ENCODE measurements at regions not wholly inside any gene's neighbourhood (a gene's known extent, or its start where the extent isn't known, plus 50 kb on each side); places are given as distances from the start of the nearest gene placed in this dataset.

GRCh38 chr3:194937882-194938321, 252.2 kb downstream of the FAM43A start:
- peaks cover 0 to 13% (median 2%) of the 10 kb centered on the region in 5 donors for H3K27me3 ChIP-seq (ENCODE audit: control insufficient read depth in 5 of 5, insufficient read depth in 4 of 5, low read length in 5 of 5)
- no peak overlapping the region for H3K27ac ChIP-seq (ENCODE audit: low read depth, low read length)
- H3K9ac ChIP-seq (ENCODE audit: low read length in 5 of 5) = no peak overlapping the region
- H3K4me3 ChIP-seq (ENCODE audit: low read depth in 1 of 5, low read length in 5 of 5) = no peak overlapping the region
- H3K4me1 ChIP-seq (ENCODE audit: control insufficient read depth in 5 of 5, insufficient read depth in 5 of 5, low read length in 5 of 5) = peaks cover 4 to 43% (median 15%) of the 10 kb centered on the region in 5 donors
- H3K9me3 ChIP-seq (ENCODE audit: control insufficient read depth in 5 of 5, low read length in 5 of 5) = no peaks in the 10 kb centered on the region
- H3K36me3 ChIP-seq (ENCODE audit: control insufficient read depth in 5 of 5, insufficient read depth in 5 of 5, low read length in 5 of 5) = no peaks in the 10 kb centered on the region

GRCh38 chr3:194938845-194939531, 253.3 kb downstream of the FAM43A start:
- H3K27ac ChIP-seq (ENCODE audit: low read depth, low read length) = no peak overlapping the region
- H3K36me3 ChIP-seq (ENCODE audit: control insufficient read depth in 5 of 5, insufficient read depth in 5 of 5, low read length in 5 of 5) = peaks cover 0 to 4% (median 0%) of the 10 kb centered on the region in 5 donors
- no peak overlapping the region for H3K9ac ChIP-seq (ENCODE audit: low read length in 5 of 5)
- H3K9me3 ChIP-seq (ENCODE audit: control insufficient read depth in 5 of 5, low read length in 5 of 5) = peaks cover 0 to 5% (median 0%) of the 10 kb centered on the region in 5 donors
- no peak overlapping the region for H3K4me3 ChIP-seq (ENCODE audit: low read depth in 1 of 5, low read length in 5 of 5)
- H3K27me3 ChIP-seq (ENCODE audit: control insufficient read depth in 5 of 5, insufficient read depth in 4 of 5, low read length in 5 of 5) = peaks cover 0 to 17% (median 2%) of the 10 kb centered on the region in 5 donors
- peaks cover 10 to 42% (median 15%) of the 10 kb centered on the region in 5 donors for H3K4me1 ChIP-seq (ENCODE audit: control insufficient read depth in 5 of 5, insufficient read depth in 5 of 5, low read length in 5 of 5)

GRCh38 chr3:194939532-194939909, 253.8 kb downstream of the FAM43A start:
- H3K36me3 ChIP-seq (ENCODE audit: control insufficient read depth in 5 of 5, insufficient read depth in 5 of 5, low read length in 5 of 5) = peaks cover 0 to 4% (median 0%) of the 10 kb centered on the region in 5 donors
- no peak overlapping the region for H3K27ac ChIP-seq (ENCODE audit: low read depth, low read length)
- H3K9me3 ChIP-seq (ENCODE audit: control insufficient read depth in 5 of 5, low read length in 5 of 5) = peaks cover 0 to 5% (median 0%) of the 10 kb centered on the region in 5 donors
- H3K4me1 ChIP-seq (ENCODE audit: control insufficient read depth in 5 of 5, insufficient read depth in 5 of 5, low read length in 5 of 5) = peaks cover 10 to 42% (median 15%) of the 10 kb centered on the region in 5 donors
- no peak overlapping the region for H3K9ac ChIP-seq (ENCODE audit: low read length in 5 of 5)
- no peak overlapping the region for H3K4me3 ChIP-seq (ENCODE audit: low read depth in 1 of 5, low read length in 5 of 5)
- H3K27me3 ChIP-seq (ENCODE audit: control insufficient read depth in 5 of 5, insufficient read depth in 4 of 5, low read length in 5 of 5) = peaks cover 0 to 17% (median 2%) of the 10 kb centered on the region in 5 donors

GRCh38 chr3:194939949-194940770, 254.5 kb downstream of the FAM43A start:
- peaks cover 10 to 42% (median 15%) of the 10 kb centered on the region in 5 donors for H3K4me1 ChIP-seq (ENCODE audit: control insufficient read depth in 5 of 5, insufficient read depth in 5 of 5, low read length in 5 of 5)
- H3K27me3 ChIP-seq (ENCODE audit: control insufficient read depth in 5 of 5, insufficient read depth in 4 of 5, low read length in 5 of 5) = peaks cover 0 to 17% (median 2%) of the 10 kb centered on the region in 5 donors
- peaks cover 0 to 4% (median 0%) of the 10 kb centered on the region in 5 donors for H3K36me3 ChIP-seq (ENCODE audit: control insufficient read depth in 5 of 5, insufficient read depth in 5 of 5, low read length in 5 of 5)
- H3K4me3 ChIP-seq (ENCODE audit: low read depth in 1 of 5, low read length in 5 of 5) = no peak overlapping the region
- H3K9ac ChIP-seq (ENCODE audit: low read length in 5 of 5) = no peak overlapping the region
- no peak overlapping the region for H3K27ac ChIP-seq (ENCODE audit: low read depth, low read length)
- H3K9me3 ChIP-seq (ENCODE audit: control insufficient read depth in 5 of 5, low read length in 5 of 5) = peaks cover 0 to 5% (median 0%) of the 10 kb centered on the region in 5 donors

- Histone ChIP-seq H3K4me3 (ENCODE audit: low read depth in 1 of 5, low read length in 5 of 5) (no peak overlapping the region), H3K9me3 (ENCODE audit: control insufficient read depth in 5 of 5, low read length in 5 of 5) (peaks cover 0 to 5% (median 0%) of the 10 kb centered on the region in 5 donors), H3K9ac (ENCODE audit: low read length in 5 of 5) (no peak overlapping the region), H3K27ac (ENCODE audit: low read depth, low read length) (no peak overlapping the region), H3K36me3 (ENCODE audit: control insufficient read depth in 5 of 5, insufficient read depth in 5 of 5, low read length in 5 of 5) (peaks cover 0 to 4% (median 0%) of the 10 kb centered on the region in 5 donors), H3K4me1 (ENCODE audit: control insufficient read depth in 5 of 5, insufficient read depth in 5 of 5, low read length in 5 of 5) (peaks cover 10 to 42% (median 15%) of the 10 kb centered on the region in 5 donors), H3K27me3 (ENCODE audit: control insufficient read depth in 5 of 5, insufficient read depth in 4 of 5, low read length in 5 of 5) (peaks cover 0 to 16% (median 2%) of the 10 kb centered on the region in 5 donors)
Observed at GRCh38 chr3:194941360-194941955, 255.8 kb downstream of the FAM43A start.

GRCh38 chr3:194941956-194942511, 256.4 kb downstream of the FAM43A start:
- Histone ChIP-seq H3K27me3 (ENCODE audit: control insufficient read depth in 5 of 5, insufficient read depth in 4 of 5, low read length in 5 of 5) (peaks cover 0 to 15% (median 2%) of the 10 kb centered on the region in 5 donors), H3K36me3 (ENCODE audit: control insufficient read depth in 5 of 5, insufficient read depth in 5 of 5, low read length in 5 of 5) (peaks cover 0 to 4% (median 0%) of the 10 kb centered on the region in 5 donors), H3K4me3 (ENCODE audit: low read depth in 1 of 5, low read length in 5 of 5) (no peak overlapping the region), H3K27ac (ENCODE audit: low read depth, low read length) (no peak overlapping the region), H3K9me3 (ENCODE audit: control insufficient read depth in 5 of 5, low read length in 5 of 5) (peaks cover 0 to 5% (median 0%) of the 10 kb centered on the region in 5 donors), H3K4me1 (ENCODE audit: control insufficient read depth in 5 of 5, insufficient read depth in 5 of 5, low read length in 5 of 5) (peaks cover 10 to 42% (median 15%) of the 10 kb centered on the region in 5 donors), H3K9ac (ENCODE audit: low read length in 5 of 5) (no peak overlapping the region)

- Histone ChIP-seq H3K27me3 (ENCODE audit: control insufficient read depth in 5 of 5, insufficient read depth in 4 of 5, low read length in 5 of 5) (peaks cover 0 to 15% (median 2%) of the 10 kb centered on the region in 5 donors), H3K27ac (ENCODE audit: low read depth, low read length) (no peak overlapping the region), H3K36me3 (ENCODE audit: control insufficient read depth in 5 of 5, insufficient read depth in 5 of 5, low read length in 5 of 5) (peaks cover 0 to 4% (median 0%) of the 10 kb centered on the region in 5 donors)
Observed at GRCh38 chr3:194944526-194944925, 258.8 kb downstream of the FAM43A start.

GRCh38 chr3:194945508-194945907, 259.8 kb downstream of the FAM43A start:
- H3K27me3 ChIP-seq (ENCODE audit: control insufficient read depth in 5 of 5, insufficient read depth in 4 of 5, low read length in 5 of 5) = peaks cover 0 to 15% (median 2%) of the 10 kb centered on the region in 5 donors
- H3K4me3 ChIP-seq (ENCODE audit: low read depth in 1 of 5, low read length in 5 of 5) = no peak overlapping the region
- peaks cover 0 to 4% (median 0%) of the 10 kb centered on the region in 5 donors for H3K36me3 ChIP-seq (ENCODE audit: control insufficient read depth in 5 of 5, insufficient read depth in 5 of 5, low read length in 5 of 5)
- H3K9me3 ChIP-seq (ENCODE audit: control insufficient read depth in 5 of 5, low read length in 5 of 5) = peaks cover 5 to 12% (median 10%) of the 10 kb centered on the region in 5 donors
- peaks cover 0 to 20% (median 8%) of the 10 kb centered on the region in 5 donors for H3K4me1 ChIP-seq (ENCODE audit: control insufficient read depth in 5 of 5, insufficient read depth in 5 of 5, low read length in 5 of 5)
- H3K27ac ChIP-seq (ENCODE audit: low read depth, low read length) = no peak overlapping the region
- no peak overlapping the region for H3K9ac ChIP-seq (ENCODE audit: low read length in 5 of 5)

More at GRCh38 chr3:194944526-194944925, 258.8 kb downstream of the FAM43A start:
- no peak overlapping the region for H3K4me3 ChIP-seq (ENCODE audit: low read depth in 1 of 5, low read length in 5 of 5)
- H3K4me1 ChIP-seq (ENCODE audit: control insufficient read depth in 5 of 5, insufficient read depth in 5 of 5, low read length in 5 of 5) = peaks cover 5 to 30% (median 8%) of the 10 kb centered on the region in 5 donors
- no peak overlapping the region for H3K9ac ChIP-seq (ENCODE audit: low read length in 5 of 5)
- H3K9me3 ChIP-seq (ENCODE audit: control insufficient read depth in 5 of 5, low read length in 5 of 5) = peaks cover 5 to 12% (median 9%) of the 10 kb centered on the region in 5 donors

- no peak overlapping the region for H3K4me3 ChIP-seq (ENCODE audit: low read depth in 1 of 5, low read length in 5 of 5)
- H3K27ac ChIP-seq (ENCODE audit: low read depth, low read length) = no peak overlapping the region
- H3K9ac ChIP-seq (ENCODE audit: low read length in 5 of 5) = no peak overlapping the region
- peaks cover 5 to 12% (median 10%) of the 10 kb centered on the region in 5 donors for H3K9me3 ChIP-seq (ENCODE audit: control insufficient read depth in 5 of 5, low read length in 5 of 5)
- peaks cover 0 to 15% (median 8%) of the 10 kb centered on the region in 5 donors for H3K4me1 ChIP-seq (ENCODE audit: control insufficient read depth in 5 of 5, insufficient read depth in 5 of 5, low read length in 5 of 5)
- H3K27me3 ChIP-seq (ENCODE audit: control insufficient read depth in 5 of 5, insufficient read depth in 4 of 5, low read length in 5 of 5) = peaks cover 0 to 15% (median 2%) of the 10 kb centered on the region in 5 donors
- peaks cover 0 to 4% (median 0%) of the 10 kb centered on the region in 5 donors for H3K36me3 ChIP-seq (ENCODE audit: control insufficient read depth in 5 of 5, insufficient read depth in 5 of 5, low read length in 5 of 5)
Observed at GRCh38 chr3:194946091-194946490, 260.4 kb downstream of the FAM43A start.
